ENCODE measurements at regions not wholly inside any gene's neighbourhood (a gene's known extent, or its start where the extent isn't known, plus 50 kb on each side); places are given as distances from the start of the nearest gene placed in this dataset.

- no peak for DNase-seq (ENCODE audit: extremely low spot score, insufficient read length, low read depth)
- peak; percentile 15 for FAIRE-seq
These were observed 431.9 kb downstream of the TNS3 start for GRCh38 chr7:47149971-47150370.

GRCh38 chr7:47149208-47149839, 432.6 kb downstream of the TNS3 start:
- FAIRE-seq (peak; percentile 71), DNase-seq (ENCODE audit: extremely low spot score, insufficient read length, low read depth) (no peak)

GRCh38 chr7:47148536-47149207, 433.2 kb downstream of the TNS3 start:
- FAIRE-seq (no peak), DNase-seq (ENCODE audit: extremely low spot score, insufficient read length, low read depth) (no peak)

- FAIRE-seq: peak; percentile 78
- DNase-seq (ENCODE audit: extremely low spot score, insufficient read length, low read depth): no peak
These were observed 434.7 kb downstream of the TNS3 start for GRCh38 chr7:47147213-47147631.

GRCh38 chr7:47145982-47146381, 435.9 kb downstream of the TNS3 start:
- DNase-seq (ENCODE audit: extremely low spot score, insufficient read length, low read depth) (no peak), FAIRE-seq (no peak)

GRCh38 chr7:47145186-47145725, 436.7 kb downstream of the TNS3 start:
- DNase-seq (ENCODE audit: extremely low spot score, insufficient read length, low read depth) (no peak), FAIRE-seq (no peak)

GRCh38 chr7:47143339-47143738, 438.6 kb downstream of the TNS3 start:
- FAIRE-seq (no peak), DNase-seq (ENCODE audit: extremely low spot score, insufficient read length, low read depth) (no peak)

- no peak for DNase-seq (ENCODE audit: extremely low spot score, insufficient read length, low read depth)
- FAIRE-seq: no peak
These were observed 439.1 kb downstream of the TNS3 start for GRCh38 chr7:47142867-47143175.

GRCh38 chr7:47142169-47142866, 439.6 kb downstream of the TNS3 start:
- no peak for DNase-seq (ENCODE audit: extremely low spot score, insufficient read length, low read depth)
- no peak for FAIRE-seq

GRCh38 chr7:47132471-47132870, 449.4 kb downstream of the TNS3 start:
- FAIRE-seq: no peak
- no peak for DNase-seq (ENCODE audit: extremely low spot score, insufficient read length, low read depth)

GRCh38 chr7:47128700-47129099, 453.2 kb downstream of the TNS3 start:
- no peak for DNase-seq (ENCODE audit: extremely low spot score, insufficient read length, low read depth)
- FAIRE-seq: no peak

- no peak for FAIRE-seq
- no peak for DNase-seq (ENCODE audit: extremely low spot score, insufficient read length, low read depth)
These were observed 456.4 kb downstream of the TNS3 start for GRCh38 chr7:47125529-47125928.

GRCh38 chr7:47119261-47119865, 462.5 kb downstream of the TNS3 start:
- FAIRE-seq (no peak), DNase-seq (ENCODE audit: extremely low spot score, insufficient read length, low read depth) (no peak)

GRCh38 chr7:47104206-47104549, 477.7 kb downstream of the TNS3 start:
- no peak for DNase-seq (ENCODE audit: extremely low spot score, insufficient read length, low read depth)
- no peak for FAIRE-seq

- FAIRE-seq (no peak), DNase-seq (ENCODE audit: extremely low spot score, insufficient read length, low read depth) (no peak)
These were observed 478.3 kb downstream of the TNS3 start for GRCh38 chr7:47103498-47104205.

- DNase-seq (ENCODE audit: extremely low spot score, insufficient read length, low read depth) (no peak), FAIRE-seq (no peak)
These were observed 479.5 kb downstream of the TNS3 start for GRCh38 chr7:47102331-47102841.

GRCh38 chr7:47100817-47101435, 481.0 kb downstream of the TNS3 start:
- DNase-seq (ENCODE audit: extremely low spot score, insufficient read length, low read depth) (no peak), FAIRE-seq (no peak)

GRCh38 chr7:47100148-47100816, 481.6 kb downstream of the TNS3 start:
- no peak for FAIRE-seq
- no peak for DNase-seq (ENCODE audit: extremely low spot score, insufficient read length, low read depth)

- FAIRE-seq (no peak), DNase-seq (ENCODE audit: extremely low spot score, insufficient read length, low read depth) (no peak)
These were observed 484.5 kb downstream of the TNS3 start for GRCh38 chr7:47097431-47097830.

Data from GM18507 (cell line).